Fibroblast of lung (primary cell): ENCODE measurements at regions not wholly inside any gene's neighbourhood (a gene's known extent, or its start where the extent isn't known, plus 50 kb on each side); places are given as distances from the start of the nearest gene placed in this dataset.

Source experiments
- CTCF ChIP-seq, 2 donors: IDR thresholded peaks in 1 of 2; conservative IDR thresholded peaks in 1 of 2; 1 replicate in 1 of 2; 2 replicates in 1 of 2; pipeline ENCODE4 v1.5.1; 2011 to 2012; ENCODE audit warnings: low read length in 2 of 2, control low read depth in 1 of 2, inconsistent platforms in 1 of 2, low read depth in 1 of 2, mild to moderate bottlenecking in 1 of 2
- EZH2 ChIP-seq: IDR thresholded peaks from 2 replicates; pipeline ENCODE4 v1.5.1; 2012; ENCODE audit warnings: low read length, control low read depth, mild to moderate bottlenecking; ENCODE audit errors: missing control alignments

GRCh38 chr6:40083141-40083920, 149.1 kb upstream of the MOCS1 start:
- TF ChIP-seq CTCF (conservative IDR thresholded peaks at IDR 0.05 in 1 of 2, IDR thresholded peaks at IDR 0.05 in 1 of 2; ENCODE audit: low read depth in 1 of 2, low read length in 2 of 2), result no peak
- no peak for TF ChIP-seq EZH2
